Loucy (cell line): ENCODE measurements at regions not wholly inside any gene's neighbourhood (a gene's known extent, or its start where the extent isn't known, plus 50 kb on each side); places are given as distances from the start of the nearest gene placed in this dataset.

Source experiments
- H2AFZ ChIP-seq: fragments of 200-600 bp; sonication (generic); 2 replicates; pipeline ENCODE4 v1.6.0; 2016; ENCODE audit warnings: antibody characterized with exemption, mild to moderate bottlenecking, low read length, moderate library complexity
- H3F3A ChIP-seq: fragments of 200-600 bp; 2 replicates; pipeline ENCODE4 v1.6.0; 2016; ENCODE audit warnings: antibody characterized with exemption, low read depth, mild to moderate bottlenecking
- H3K27me3 ChIP-seq: fragments of 200-600 bp; sonication (generic); 2 replicates; pipeline ENCODE4 v1.6.1; 2014; ENCODE audit warnings: low read length, mild to moderate bottlenecking; ENCODE audit not compliant: insufficient read depth, poor library complexity, severe bottlenecking
- H3K36me3 ChIP-seq: fragments of 200-600 bp; sonication (generic); 2 replicates; pipeline ENCODE4 v1.6.1; 2016; ENCODE audit warnings: low read length; ENCODE audit not compliant: insufficient read depth
- H3K4me1 ChIP-seq: fragments of 200-600 bp; sonication (generic); 2 replicates; pipeline ENCODE4 v1.5.1; 2014; ENCODE audit warnings: low read length, mild to moderate bottlenecking; ENCODE audit not compliant: insufficient read depth, poor library complexity, severe bottlenecking
- H3K4me2 ChIP-seq: fragments of 200-600 bp; sonication (generic); 2 replicates; pipeline ENCODE4 v1.6.0; 2014; ENCODE audit warnings: antibody characterized with exemption, low read length, low read depth, mild to moderate bottlenecking; ENCODE audit not compliant: poor library complexity, severe bottlenecking
- H3K4me3 ChIP-seq: fragments of 200-600 bp; sonication (generic); 2 replicates; pipeline ENCODE4 v1.5.1; 2014; ENCODE audit warnings: low read length, mild to moderate bottlenecking, mixed read lengths; ENCODE audit not compliant: poor library complexity, severe bottlenecking
- H3K79me2 ChIP-seq: fragments of 200-600 bp; sonication (generic); 2 replicates; pipeline ENCODE4 v1.6.1; 2014; ENCODE audit warnings: low read length; ENCODE audit not compliant: insufficient read depth
- H3K9ac ChIP-seq: fragments of 200-600 bp; sonication (generic); 2 replicates; pipeline ENCODE4 v1.6.0; 2014; ENCODE audit warnings: mild to moderate bottlenecking, low read depth, low read length, moderate library complexity; ENCODE audit not compliant: poor library complexity, severe bottlenecking
- H3K9me2 ChIP-seq: fragments of 200-600 bp; sonication (generic); replicated peaks from 2 replicates; pipeline ENCODE4 v1.6.1; 2016; ENCODE audit warnings: low read depth, low read length, mixed read lengths
- H3K9me3 ChIP-seq: fragments of 200-600 bp; sonication (generic); 2 replicates; pipeline ENCODE4 v1.6.1; 2014; ENCODE audit warnings: mild to moderate bottlenecking, antibody characterized with exemption, low read length, low read depth; ENCODE audit not compliant: insufficient read depth
- H4K20me1 ChIP-seq: fragments of 200-600 bp; sonication (generic); 2 replicates; pipeline ENCODE4 v1.6.0; 2014; ENCODE audit warnings: antibody characterized with exemption, low read length, mild to moderate bottlenecking; ENCODE audit not compliant: insufficient read depth, poor library complexity, severe bottlenecking
- CTCF ChIP-seq: fragments of 200-600 bp; sonication (generic); conservative IDR thresholded peaks from 2 replicates; pipeline ENCODE4 v1.5.1; 2014; ENCODE audit warnings: mild to moderate bottlenecking, antibody characterized with exemption, low read length
- EZH2phosphoT487 ChIP-seq: fragments of 200-600 bp; IDR thresholded peaks from 2 replicates; pipeline ENCODE4 v1.6.1; 2018; ENCODE audit warnings: antibody characterized with exemption, mild to moderate bottlenecking, moderate library complexity, borderline replicate concordance

- TF ChIP-seq CTCF (no peak), EZH2phosphoT487 (no peak)
- H3K9me2 ChIP-seq: no peaks in the 10 kb centered on the region
- no peaks in the 10 kb centered on the region for H3K9me3 ChIP-seq
- H2AFZ ChIP-seq: peak overlapping the region; percentile 39; the same call in 1 of the 2 replicates
- H3F3A ChIP-seq: no peaks in the 10 kb centered on the region
- H4K20me1 ChIP-seq: no peaks in the 10 kb centered on the region
- H3K4me1 ChIP-seq: peaks cover 26% of the 10 kb centered on the region
- H3K27me3 ChIP-seq: no peaks in the 10 kb centered on the region
- H3K79me2 ChIP-seq: no peaks in the 10 kb centered on the region
- no peak overlapping the region for H3K9ac ChIP-seq
- H3K4me2 ChIP-seq: no peak overlapping the region
- H3K36me3 ChIP-seq: no peaks in the 10 kb centered on the region
- H3K4me3 ChIP-seq: no peak overlapping the region
Measured at GRCh38 chr6:40803897-40804702, 216.9 kb upstream of the LRFN2 start.

- Histone ChIP-seq H3K4me2 (peak overlapping the region; percentile 34), H3K9me3 (no peaks in the 10 kb centered on the region), H3K79me2 (no peaks in the 10 kb centered on the region), H3K9me2 (no peaks in the 10 kb centered on the region), H3K4me1 (peaks cover 37% of the 10 kb centered on the region), H2AFZ (peak overlapping the region; percentile 53), H3K9ac (no peak overlapping the region), H3K36me3 (no peaks in the 10 kb centered on the region), H3F3A (no peaks in the 10 kb centered on the region), H3K27me3 (no peaks in the 10 kb centered on the region), H3K4me3 (no peak overlapping the region), H4K20me1 (no peaks in the 10 kb centered on the region)
- TF ChIP-seq EZH2phosphoT487: no peak
- no peak for TF ChIP-seq CTCF
Measured at GRCh38 chr6:40802481-40802880, 215.3 kb upstream of the LRFN2 start.

- H3K4me1 ChIP-seq: peaks cover 37% of the 10 kb centered on the region
- H3K9me3 ChIP-seq: no peaks in the 10 kb centered on the region
- H3K9me2 ChIP-seq: no peaks in the 10 kb centered on the region
- H4K20me1 ChIP-seq: no peaks in the 10 kb centered on the region
- H3F3A ChIP-seq: no peaks in the 10 kb centered on the region
- H3K36me3 ChIP-seq: no peaks in the 10 kb centered on the region
- peak overlapping the region; percentile 20 for H3K4me2 ChIP-seq
- TF ChIP-seq EZH2phosphoT487 (no peak), CTCF (no peak)
- H3K9ac ChIP-seq: no peak overlapping the region
- H3K4me3 ChIP-seq: no peak overlapping the region
- no peaks in the 10 kb centered on the region for H3K79me2 ChIP-seq
- H3K27me3 ChIP-seq: no peaks in the 10 kb centered on the region
- H2AFZ ChIP-seq: no peak overlapping the region
Measured at GRCh38 chr6:40799296-40800140, 212.4 kb upstream of the LRFN2 start.
